AG09319 (cell line): ENCODE measurements at regions not wholly inside any gene's neighbourhood (a gene's known extent, or its start where the extent isn't known, plus 50 kb on each side); places are given as distances from the start of the nearest gene placed in this dataset.

ENCODE experiments used
- DNase-seq: peaks from one replicate; pipeline ENCODE4 v3.0.0-alpha.2; 2010; ENCODE audit warnings: low read depth; ENCODE audit errors: extremely low read depth
- TF ChIP-seq, protein P1 (sequence below): IDR thresholded peaks from 2 replicates; pipeline ENCODE4 v1.5.1; 2011; ENCODE audit warnings: low read depth, mild to moderate bottlenecking, inconsistent platforms, low read length, moderate library complexity

DNA sequence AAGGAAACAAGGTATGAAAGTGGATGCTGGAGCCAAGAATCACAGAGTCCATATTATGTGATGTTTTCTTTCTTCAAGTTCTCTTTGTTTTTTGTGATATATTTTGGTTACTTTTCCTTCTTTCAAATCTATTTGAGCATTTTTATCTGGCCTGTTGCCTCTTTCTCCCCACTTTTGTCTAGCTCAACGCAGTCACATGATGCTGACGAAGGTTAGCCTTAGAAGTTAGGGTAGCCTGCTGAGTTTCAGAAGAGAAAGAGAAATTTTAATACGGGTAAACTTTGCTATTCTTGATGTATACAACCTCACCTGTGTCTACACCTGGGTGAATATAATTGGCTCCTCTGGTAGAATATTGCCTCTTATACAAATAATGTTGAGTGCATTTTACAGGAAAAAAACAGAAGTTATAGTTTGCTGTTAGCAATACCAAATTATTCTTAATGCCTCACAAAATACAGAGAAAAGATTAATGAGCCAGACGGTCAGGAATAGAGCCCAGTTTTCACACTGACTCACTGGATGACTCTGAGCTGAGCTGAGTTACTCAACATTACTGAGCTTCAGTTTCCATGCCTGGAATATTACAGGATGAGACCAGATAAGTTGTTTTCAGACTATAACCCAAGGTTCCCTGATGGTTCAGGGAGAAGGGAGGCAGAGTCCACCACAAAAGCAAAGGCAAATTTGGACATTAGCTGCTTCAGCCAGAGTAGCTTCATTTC, 161.6 kb upstream of the BDNF start:
- TF ChIP-seq, protein P1, sequence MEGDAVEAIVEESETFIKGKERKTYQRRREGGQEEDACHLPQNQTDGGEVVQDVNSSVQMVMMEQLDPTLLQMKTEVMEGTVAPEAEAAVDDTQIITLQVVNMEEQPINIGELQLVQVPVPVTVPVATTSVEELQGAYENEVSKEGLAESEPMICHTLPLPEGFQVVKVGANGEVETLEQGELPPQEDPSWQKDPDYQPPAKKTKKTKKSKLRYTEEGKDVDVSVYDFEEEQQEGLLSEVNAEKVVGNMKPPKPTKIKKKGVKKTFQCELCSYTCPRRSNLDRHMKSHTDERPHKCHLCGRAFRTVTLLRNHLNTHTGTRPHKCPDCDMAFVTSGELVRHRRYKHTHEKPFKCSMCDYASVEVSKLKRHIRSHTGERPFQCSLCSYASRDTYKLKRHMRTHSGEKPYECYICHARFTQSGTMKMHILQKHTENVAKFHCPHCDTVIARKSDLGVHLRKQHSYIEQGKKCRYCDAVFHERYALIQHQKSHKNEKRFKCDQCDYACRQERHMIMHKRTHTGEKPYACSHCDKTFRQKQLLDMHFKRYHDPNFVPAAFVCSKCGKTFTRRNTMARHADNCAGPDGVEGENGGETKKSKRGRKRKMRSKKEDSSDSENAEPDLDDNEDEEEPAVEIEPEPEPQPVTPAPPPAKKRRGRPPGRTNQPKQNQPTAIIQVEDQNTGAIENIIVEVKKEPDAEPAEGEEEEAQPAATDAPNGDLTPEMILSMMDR = no peak
- peak; percentile 52 for DNase-seq

DNA sequence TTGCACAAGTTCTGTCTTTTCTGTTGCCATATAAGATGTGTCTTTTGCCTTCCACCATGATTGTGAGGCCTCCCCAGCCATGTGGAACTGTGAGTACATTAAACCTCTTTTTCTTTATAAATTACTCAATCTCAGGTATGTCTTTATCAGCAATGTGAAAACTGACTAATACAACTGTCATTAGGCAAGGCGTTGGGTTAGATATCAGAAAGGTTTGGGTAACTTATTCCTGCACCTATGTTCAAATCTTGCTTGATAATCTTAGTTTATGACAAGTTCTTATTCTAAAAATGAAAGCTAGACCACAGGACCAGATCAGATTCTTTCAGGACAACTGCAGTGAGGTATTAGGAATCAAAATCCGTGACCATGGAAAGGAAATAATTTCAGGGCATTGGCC, 160.6 kb upstream of the BDNF start:
- DNase-seq = no peak
- TF ChIP-seq, protein P1 = no peak

DNA sequence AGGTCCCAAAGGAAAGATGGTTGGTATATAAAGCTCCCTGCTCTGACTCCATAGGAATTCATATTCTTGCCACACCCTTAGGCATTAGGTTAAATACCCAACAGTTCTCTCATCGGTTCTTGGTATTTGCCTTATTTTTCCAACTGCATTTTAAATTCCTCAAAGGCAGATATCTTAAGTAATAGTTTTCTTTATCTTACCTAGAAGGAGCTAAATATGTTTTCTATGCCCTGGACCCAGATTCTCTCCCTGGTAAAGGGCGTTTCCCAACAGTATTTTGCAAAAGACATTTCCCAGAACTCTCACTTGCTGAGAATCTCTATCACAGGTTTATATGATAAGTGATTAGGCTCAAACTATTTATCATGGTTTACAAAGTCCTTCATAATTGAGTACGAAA, 158.6 kb upstream of the BDNF start:
- TF ChIP-seq, protein P1 = no peak
- no peak for DNase-seq

DNA sequence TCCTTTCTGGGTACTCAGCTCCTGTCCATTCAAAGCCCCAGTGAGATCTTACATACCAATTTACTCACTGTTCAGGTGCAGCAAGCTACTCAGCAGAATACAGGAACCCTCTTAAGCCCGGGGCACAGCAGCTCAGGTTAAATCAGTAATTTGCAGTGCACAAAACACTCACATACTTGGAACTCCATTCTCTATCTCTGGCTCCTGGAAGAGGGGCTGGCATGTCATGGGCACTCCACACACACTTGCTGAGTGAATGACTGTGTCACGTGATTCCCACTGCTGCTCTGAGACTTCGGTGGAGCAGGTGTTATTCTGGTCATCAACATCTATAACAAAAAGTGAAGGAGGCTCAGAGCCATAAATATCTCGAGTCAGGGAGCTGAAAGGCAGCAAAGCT, 157.3 kb upstream of the BDNF start:
- DNase-seq = no peak
- TF ChIP-seq, protein P1 = no peak

DNA sequence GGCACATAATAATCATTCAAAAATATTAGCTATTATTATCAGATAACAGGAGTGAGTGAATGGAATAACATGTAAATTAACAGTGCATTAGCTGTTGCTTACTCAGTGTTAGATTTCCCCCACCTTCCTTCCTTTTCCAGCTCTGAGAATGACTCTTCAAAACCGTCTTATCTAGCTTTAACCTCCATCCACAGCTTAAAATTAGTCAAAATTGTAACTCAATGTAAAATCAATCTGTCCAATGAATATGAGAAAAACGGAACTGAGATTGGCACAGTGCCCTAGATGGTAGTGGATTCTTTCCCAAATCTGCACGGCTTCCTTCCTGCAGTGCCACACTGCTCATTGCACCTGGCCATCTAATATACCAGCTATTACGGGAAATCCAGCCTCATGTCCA, 156.8 kb upstream of the BDNF start:
- DNase-seq = no peak

DNA sequence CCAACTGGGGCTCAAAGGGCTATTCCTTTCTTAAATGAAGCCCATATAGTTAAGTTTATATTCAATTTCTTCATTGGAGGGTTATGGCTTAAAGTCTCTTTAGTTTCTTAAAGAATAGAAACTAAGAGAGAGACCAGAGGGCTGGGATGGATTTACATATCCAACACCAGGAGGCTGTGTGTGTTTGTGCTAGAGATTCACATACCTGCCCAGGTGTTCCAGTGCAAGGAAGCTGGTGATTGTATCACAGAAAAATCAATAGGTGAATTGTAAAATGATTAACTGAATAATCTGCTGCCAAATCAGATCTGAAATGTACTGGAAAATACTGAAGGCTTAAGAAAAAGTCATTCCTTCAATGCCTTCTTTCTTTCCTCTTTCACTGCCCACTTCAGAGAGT, 148.2 kb upstream of the BDNF start:
- DNase-seq = no peak
- TF ChIP-seq, protein P1 = no peak

More for the DNA sequence above, 156.8 kb upstream of the BDNF start:
- TF ChIP-seq, protein P1 = no peak

DNA sequence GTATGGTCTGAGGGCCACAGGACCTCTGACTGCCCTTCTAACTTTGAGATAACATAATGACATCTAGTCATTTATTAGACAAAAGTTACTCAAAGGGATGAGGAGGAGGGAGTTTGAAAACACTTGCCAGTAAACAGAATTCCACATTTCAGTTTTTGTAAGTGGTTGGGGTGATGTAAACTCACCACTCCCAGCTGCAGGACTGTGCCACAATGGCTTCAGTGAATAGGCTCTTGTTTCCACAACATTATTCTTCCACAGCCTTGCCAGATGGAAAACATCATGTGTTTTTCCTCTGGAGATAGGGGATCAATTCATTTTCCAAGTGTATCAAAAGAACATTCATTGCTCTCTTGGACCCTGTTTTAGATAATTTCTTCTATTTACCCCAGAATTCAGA, 147.2 kb upstream of the BDNF start:
- DNase-seq = no peak
- TF ChIP-seq, protein P1 = no peak
